Left ventricle myocardium superior (tissue), 1 donor: ENCODE measurements at regions not wholly inside any gene's neighbourhood (a gene's known extent, or its start where the extent isn't known, plus 50 kb on each side); places are given as distances from the start of the nearest gene placed in this dataset.
"Not testable (repeated sequence)": the region's sequence is repeated elsewhere in the genome, so short reads cannot be mapped to it uniquely, and the experiment has no call there.

ENCODE experiments used
- ATAC-seq: fragments of 200-7000 bp; cut with Tn5 transposase; one replicate; pipeline ENCODE4 v1.9.1; 2020; ENCODE audit warnings: mild to moderate bottlenecking, moderate library complexity
- DNase-seq: peaks from one replicate; pipeline ENCODE4 v3.0.0-alpha.2; 2020
- intact Hi-C: fragments of 100-400 bp; cut with micrococcal nuclease; formaldehyde crosslinking; loops from one replicate; pipeline ENCODE4 v1.11.0; 2022
- donor health status: DM: no; HTN: yes; CAD: no; lungs with severe emphysema.

DNA sequence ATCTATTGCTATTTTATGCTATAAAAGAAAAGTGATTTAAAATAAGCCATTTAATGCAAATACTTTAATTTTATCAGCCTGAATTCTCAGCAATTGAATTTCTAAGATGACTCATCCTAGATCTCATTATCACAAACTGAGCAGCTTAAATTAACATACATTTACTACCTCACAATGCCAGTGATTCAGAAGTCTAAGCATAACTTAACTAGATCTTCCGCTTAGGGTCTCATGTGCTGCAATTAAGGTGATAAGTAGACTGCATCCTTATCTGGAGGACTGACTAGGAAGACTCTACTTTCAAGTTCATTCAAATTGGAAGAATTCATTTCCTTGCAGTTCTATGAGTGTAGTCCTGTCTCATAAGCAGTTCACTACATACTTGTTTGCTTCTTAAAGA, 286.6 kb downstream of the COL11A1 start:
- ATAC-seq (no peak), DNase-seq (no peak)
- intact Hi-C loops: no loop called here

DNA sequence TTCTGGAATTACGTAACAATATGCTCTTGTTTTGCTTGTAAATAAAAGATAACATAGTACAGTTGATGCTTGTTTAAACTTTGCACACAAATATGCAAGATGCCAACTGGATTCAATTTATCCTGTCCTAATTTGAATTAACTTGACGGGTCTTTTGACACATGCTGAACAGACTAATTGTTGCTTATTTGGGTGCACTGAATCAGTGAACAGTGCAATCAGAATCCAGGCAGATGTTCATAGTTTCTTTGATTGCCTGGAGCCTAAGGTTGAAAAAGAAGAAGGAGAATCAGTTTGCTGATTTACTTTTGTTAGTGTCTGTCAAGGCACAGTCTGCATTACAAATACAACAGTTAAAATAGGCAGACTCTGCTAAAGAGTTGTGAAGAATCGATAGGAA, 307.9 kb downstream of the COL11A1 start:
- intact Hi-C loops: no loop called here
- no peak for ATAC-seq
- DNase-seq: no peak

- DNase-seq: no peak
- no peak for ATAC-seq
- intact Hi-C loops: no loop called here
Measured at GRCh38 chr1:102799496-102799895, 308.8 kb downstream of the COL11A1 start.

DNA sequence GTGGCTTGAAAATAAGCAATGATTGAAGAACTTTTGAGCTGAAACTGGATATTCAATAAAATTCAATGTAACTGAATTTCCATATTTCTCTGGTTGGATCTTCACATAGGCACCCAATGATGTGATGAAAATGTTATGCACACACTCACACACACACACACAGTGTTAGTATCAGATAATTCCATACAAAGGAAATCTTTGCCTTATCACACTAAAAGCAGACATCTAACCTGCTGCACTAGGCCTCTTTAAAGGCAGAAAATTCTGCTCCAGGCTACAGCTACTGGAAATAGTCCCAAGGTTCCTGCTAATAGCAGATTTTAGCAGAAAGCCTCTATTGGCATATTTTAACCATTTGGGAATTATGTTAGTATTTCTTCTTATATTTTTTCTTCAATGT, 309.6 kb downstream of the COL11A1 start:
- ATAC-seq (no peak), DNase-seq (no peak)
- intact Hi-C loops: no loop called here

GRCh38 chr1:102796429-102796828, 311.9 kb downstream of the COL11A1 start:
- intact Hi-C loops: no loop called here
- no peak for DNase-seq
- ATAC-seq: no peak

- DNase-seq (no peak), ATAC-seq (no peak)
- intact Hi-C loops: no loop called here
Measured at GRCh38 chr1:102790997-102791396, 317.3 kb downstream of the COL11A1 start.

- DNase-seq, intact Hi-C loops, ATAC-seq: not testable (repeated sequence)
Measured at GRCh38 chr1:102789951-102790350, 318.4 kb downstream of the COL11A1 start.

GRCh38 chr1:102783487-102783886, 324.8 kb downstream of the COL11A1 start:
- DNase-seq (no peak), ATAC-seq (no peak)
- intact Hi-C loops: no loop called here

- ATAC-seq: no peak
- intact Hi-C loops: no loop called here
- no peak for DNase-seq
Measured at GRCh38 chr1:102782144-102782543, 326.2 kb downstream of the COL11A1 start.

- ATAC-seq (no peak), DNase-seq (no peak)
- intact Hi-C loops: no loop called here
Measured at GRCh38 chr1:102776071-102776470, 332.3 kb downstream of the COL11A1 start.

- intact Hi-C loops: no loop called here
- DNase-seq: no peak
- no peak for ATAC-seq
Measured at GRCh38 chr1:102772831-102773230, 335.5 kb downstream of the COL11A1 start.

DNA sequence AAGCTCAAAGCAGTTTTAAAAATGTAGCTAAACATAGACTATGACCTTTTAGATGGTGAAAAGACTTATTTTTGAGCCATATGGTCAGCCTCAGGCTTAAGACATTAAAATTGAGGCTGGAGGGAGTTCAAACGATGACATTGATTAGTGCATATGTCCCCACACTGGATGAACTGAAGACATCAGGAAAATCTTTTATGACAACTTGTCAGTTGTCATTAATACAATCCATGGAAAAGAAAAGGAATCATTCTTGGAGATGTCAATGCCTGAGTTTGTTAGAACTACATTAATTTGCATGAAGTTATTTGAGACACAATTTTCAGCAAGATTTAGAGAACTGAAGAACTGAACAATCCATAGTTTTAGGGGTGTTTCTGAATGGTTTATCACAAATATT, 349.9 kb downstream of the COL11A1 start:
- intact Hi-C loops: no loop called here
- DNase-seq (no peak), ATAC-seq (no peak)

DNA sequence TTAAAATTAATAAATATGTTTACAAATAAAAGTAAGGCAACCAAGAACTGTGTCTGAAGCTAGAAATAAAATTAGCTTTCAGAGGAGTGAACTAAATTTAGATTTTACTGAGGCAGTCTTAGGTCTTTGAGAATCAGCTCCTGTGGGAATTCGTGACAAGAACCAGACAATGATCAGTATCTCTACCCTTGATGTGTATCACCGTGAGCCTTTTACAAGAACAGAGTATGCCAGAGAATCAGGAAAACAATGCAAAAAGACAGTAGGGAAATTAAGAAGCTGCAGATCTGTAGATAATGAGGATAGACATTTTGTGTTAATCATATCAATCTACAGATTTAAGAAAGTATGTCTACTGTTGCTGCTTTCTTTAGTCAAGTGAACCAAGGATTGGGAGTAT, 351.0 kb downstream of the COL11A1 start:
- DNase-seq: no peak
- no peak for ATAC-seq
- intact Hi-C loops: no loop called here

GRCh38 chr1:102751111-102751510, 357.2 kb downstream of the COL11A1 start:
- no peak for DNase-seq
- intact Hi-C loops: no loop called here
- ATAC-seq: no peak

GRCh38 chr1:102742426-102742825, 365.9 kb downstream of the COL11A1 start:
- intact Hi-C loops: no loop called here
- ATAC-seq (no peak), DNase-seq (no peak)

GRCh38 chr1:102733491-102734236, 374.7 kb downstream of the COL11A1 start:
- no peak for ATAC-seq
- DNase-seq: no peak
- intact Hi-C loops: no loop called here

DNA sequence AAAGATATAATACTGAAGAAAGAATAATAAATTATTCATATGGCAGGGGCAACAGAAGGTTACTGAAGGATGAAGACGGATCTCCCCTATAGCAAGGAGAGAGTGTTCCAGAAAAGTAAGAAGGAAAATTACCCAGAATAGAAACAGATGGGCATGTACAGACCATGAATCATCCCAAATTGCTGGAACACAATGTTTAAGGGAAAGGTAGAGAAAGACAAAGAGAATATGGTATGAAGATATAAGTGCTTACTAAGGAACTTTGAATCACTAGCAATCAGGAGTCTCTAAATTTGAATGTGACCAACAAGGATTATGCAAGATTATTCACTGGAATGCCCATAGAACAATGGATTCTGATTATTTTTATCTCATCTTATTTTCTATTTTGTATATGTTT, 375.4 kb downstream of the COL11A1 start:
- DNase-seq: no peak
- ATAC-seq: no peak
- intact Hi-C loops: no loop called here

GRCh38 chr1:102726417-102726816, 381.9 kb downstream of the COL11A1 start:
- intact Hi-C loops: no loop called here
- no peak for DNase-seq
- no peak for ATAC-seq

DNA sequence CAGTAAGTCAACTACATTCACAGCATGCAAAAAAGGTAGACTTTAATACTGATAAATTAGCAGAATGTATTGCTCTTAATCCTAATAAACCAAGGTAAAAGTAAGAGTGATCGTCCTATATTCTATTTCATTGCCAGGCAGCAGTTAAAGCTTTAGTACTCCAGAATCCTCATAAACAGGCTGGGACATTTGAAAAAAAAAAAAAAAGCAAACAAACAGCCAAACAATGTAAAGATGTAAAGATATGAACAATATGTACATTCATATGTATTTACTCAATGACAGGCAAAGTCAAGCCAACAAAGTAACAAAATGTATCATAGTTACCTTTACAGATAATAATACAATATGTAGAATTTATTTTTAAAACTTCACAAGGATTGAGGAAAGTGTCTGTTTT, 383.6 kb downstream of the COL11A1 start:
- intact Hi-C loops: no loop called here

GRCh38 chr1:102715150-102715549, 393.2 kb downstream of the COL11A1 start:
- DNase-seq: no peak
- intact Hi-C loops: no loop called here
- ATAC-seq: no peak

More for the DNA sequence above, 383.6 kb downstream of the COL11A1 start:
- DNase-seq: no peak
- no peak for ATAC-seq

GRCh38 chr1:102699524-102699923, 408.8 kb downstream of the COL11A1 start:
- DNase-seq (no peak), ATAC-seq (no peak)
- intact Hi-C loops: no loop called here

DNA sequence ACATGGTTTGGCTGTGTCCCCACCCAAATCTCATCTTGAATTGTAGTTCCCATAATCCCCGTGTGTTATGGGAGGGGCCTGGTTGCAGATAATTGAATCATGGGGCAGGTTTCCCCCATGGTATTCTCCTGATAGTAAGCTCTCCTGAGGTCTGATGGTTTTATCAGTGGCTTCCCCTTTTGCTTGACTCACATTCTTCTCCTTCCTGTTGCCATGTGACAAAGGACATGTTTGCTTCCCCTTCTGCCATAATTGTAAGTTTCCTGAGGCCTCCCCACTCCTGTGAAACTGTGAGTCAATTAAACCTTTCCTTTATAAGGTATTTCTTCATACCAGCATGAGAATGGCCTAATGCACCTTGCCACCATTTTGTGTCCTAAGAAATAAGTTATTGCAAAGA, 415.0 kb downstream of the COL11A1 start:
- intact Hi-C loops: no loop called here
- ATAC-seq: no peak
- DNase-seq: no peak
